OCI-LY1 (cell line): ENCODE measurements at regions not wholly inside any gene's neighbourhood (a gene's known extent, or its start where the extent isn't known, plus 50 kb on each side); places are given as distances from the start of the nearest gene placed in this dataset.

ENCODE experiments used
- H2AFZ ChIP-seq: fragments of 200-600 bp; sonication (generic), shearing (Covaris generic); 2 replicates; pipeline ENCODE4 v1.6.0; 2014; ENCODE audit warnings: antibody characterized with exemption, mild to moderate bottlenecking, low read length
- H3F3A ChIP-seq: fragments of 200-600 bp; sonication (generic), shearing (Covaris generic); 2 replicates; pipeline ENCODE4 v1.6.0; 2014; ENCODE audit warnings: mild to moderate bottlenecking, antibody characterized with exemption, low read length, moderate library complexity; ENCODE audit not compliant: insufficient read depth
- H3K27ac ChIP-seq: fragments of 200-600 bp; sonication (generic); 2 replicates; pipeline ENCODE4 v1.5.1; 2014; ENCODE audit warnings: low read length, mixed run types, mild to moderate bottlenecking, low read depth; ENCODE audit not compliant: poor library complexity, severe bottlenecking
- H3K27me3 ChIP-seq: fragments of 200-600 bp; sonication (generic); 2 replicates; pipeline ENCODE4 v1.6.0; 2014; ENCODE audit warnings: antibody characterized with exemption, mild to moderate bottlenecking, low read length, moderate library complexity; ENCODE audit not compliant: insufficient read depth
- H3K36me3 ChIP-seq: fragments of 200-600 bp; sonication (generic); 2 replicates; pipeline ENCODE4 v1.6.1; 2014; ENCODE audit warnings: mild to moderate bottlenecking, antibody characterized with exemption, low read length, moderate library complexity, mixed read lengths; ENCODE audit not compliant: insufficient read depth
- H3K4me1 ChIP-seq: fragments of 200-600 bp; sonication (generic); 2 replicates; pipeline ENCODE4 v1.5.1; 2014; ENCODE audit warnings: mild to moderate bottlenecking, low read length, moderate library complexity; ENCODE audit not compliant: insufficient read depth, severe bottlenecking
- H3K4me2 ChIP-seq: fragments of 200-600 bp; sonication (generic), shearing (Covaris generic); 2 replicates; pipeline ENCODE4 v1.6.1; 2014; ENCODE audit warnings: low read length
- H3K4me3 ChIP-seq: fragments of 200-600 bp; sonication (generic); 2 replicates; pipeline ENCODE4 v1.5.1; 2014; ENCODE audit warnings: low read length, low read depth, mild to moderate bottlenecking, mixed read lengths; ENCODE audit not compliant: poor library complexity, severe bottlenecking
- H3K79me2 ChIP-seq: fragments of 200-600 bp; shearing (Covaris generic); 2 replicates; pipeline ENCODE4 v1.6.1; 2016; ENCODE audit warnings: mixed run types, low read length, mixed read lengths; ENCODE audit not compliant: insufficient read depth
- H3K9ac ChIP-seq: fragments of 200-600 bp; sonication (generic), shearing (Covaris generic); 2 replicates; pipeline ENCODE4 v1.6.1; 2014; ENCODE audit warnings: mild to moderate bottlenecking, low read length, mixed read lengths
- H3K9me2 ChIP-seq: fragments of 200-600 bp; sonication (generic), shearing (Covaris generic); 2 replicates; pipeline ENCODE4 v1.6.1; 2014; ENCODE audit warnings: low read depth, mild to moderate bottlenecking, low read length, mixed read lengths
- H3K9me3 ChIP-seq: fragments of 200-600 bp; shearing (Covaris generic); 2 replicates; pipeline ENCODE4 v1.6.1; 2014; ENCODE audit warnings: low read length, mixed read lengths
- H4K20me1 ChIP-seq: fragments of 200-600 bp; sonication (generic), shearing (Covaris generic); 2 replicates; pipeline ENCODE4 v1.6.0; 2016; ENCODE audit warnings: mild to moderate bottlenecking, low read length; ENCODE audit not compliant: insufficient read depth
- CTCF ChIP-seq: fragments of 200-600 bp; sonication (generic), shearing (Covaris generic); IDR thresholded peaks from 2 replicates; pipeline ENCODE4 v1.5.1; 2017; ENCODE audit warnings: mild to moderate bottlenecking, antibody characterized with exemption, low read length, moderate library complexity, mixed read lengths
- EZH2 ChIP-seq: fragments of 200-600 bp; sonication (generic), shearing (Covaris generic); IDR thresholded peaks from 2 replicates; pipeline ENCODE4 v1.8.0; 2017; ENCODE audit warnings: borderline replicate concordance, mixed run types, mild to moderate bottlenecking, antibody characterized with exemption, low read length, moderate library complexity, mixed read lengths

- H4K20me1 ChIP-seq = no peaks in the 10 kb centered on the region
- TF ChIP-seq EZH2 (no peak), CTCF (no peak)
Measured at GRCh38 chr15:97026781-97027180, 696.3 kb downstream of the NR2F2 start.

GRCh38 chr15:97027772-97028171 lies 697.3 kb downstream of the NR2F2 start:
- no peaks in the 10 kb centered on the region for H3K9me3 ChIP-seq
- no peaks in the 10 kb centered on the region for H3K36me3 ChIP-seq

More at GRCh38 chr15:97026781-97027180, 696.3 kb downstream of the NR2F2 start:
- no peaks in the 10 kb centered on the region for H3K4me1 ChIP-seq
- H3K36me3 ChIP-seq = no peaks in the 10 kb centered on the region
- H3K4me2 ChIP-seq = no peak overlapping the region
- H3K27ac ChIP-seq = no peak overlapping the region
- no peak overlapping the region for H3K9ac ChIP-seq
- no peaks in the 10 kb centered on the region for H3K9me2 ChIP-seq
- H3F3A ChIP-seq = no peaks in the 10 kb centered on the region
- H3K9me3 ChIP-seq = no peaks in the 10 kb centered on the region
- H3K79me2 ChIP-seq = no peaks in the 10 kb centered on the region
- H2AFZ ChIP-seq = no peak overlapping the region
- H3K4me3 ChIP-seq = no peak overlapping the region
- no peaks in the 10 kb centered on the region for H3K27me3 ChIP-seq

GRCh38 chr15:97030251-97030650 lies 699.8 kb downstream of the NR2F2 start:
- Histone ChIP-seq H4K20me1 (no peaks in the 10 kb centered on the region), H3K9me2 (no peaks in the 10 kb centered on the region), H3K4me3 (no peak overlapping the region), H3K79me2 (no peaks in the 10 kb centered on the region), H3K9me3 (no peaks in the 10 kb centered on the region), H2AFZ (no peak overlapping the region), H3K4me1 (no peaks in the 10 kb centered on the region), H3K9ac (no peak overlapping the region), H3K36me3 (no peaks in the 10 kb centered on the region), H3K27ac (no peak overlapping the region), H3K4me2 (no peak overlapping the region), H3F3A (no peaks in the 10 kb centered on the region), H3K27me3 (no peaks in the 10 kb centered on the region)
- TF ChIP-seq CTCF (no peak), EZH2 (no peak)

More at GRCh38 chr15:97027772-97028171, 697.3 kb downstream of the NR2F2 start:
- TF ChIP-seq CTCF (no peak), EZH2 (no peak)
- no peaks in the 10 kb centered on the region for H3K27me3 ChIP-seq
- H3K27ac ChIP-seq = no peak overlapping the region
- no peak overlapping the region for H2AFZ ChIP-seq
- no peak overlapping the region for H3K4me2 ChIP-seq
- H3K79me2 ChIP-seq = no peaks in the 10 kb centered on the region
- H3K4me3 ChIP-seq = no peak overlapping the region
- H3K9me2 ChIP-seq = no peaks in the 10 kb centered on the region
- H3F3A ChIP-seq = no peaks in the 10 kb centered on the region
- no peak overlapping the region for H3K9ac ChIP-seq
- H4K20me1 ChIP-seq = no peaks in the 10 kb centered on the region
- H3K4me1 ChIP-seq = no peaks in the 10 kb centered on the region
